ENCODE measurements at regions not wholly inside any gene's neighbourhood (a gene's known extent, or its start where the extent isn't known, plus 50 kb on each side); places are given as distances from the start of the nearest gene placed in this dataset.
"Not testable (repeated sequence)": the region's sequence is repeated elsewhere in the genome, so short reads cannot be mapped to it uniquely, and the experiment has no call there.

- DNase-seq (ENCODE audit: extremely low read depth, low read depth) = no peak
These were observed 122.6 kb downstream of the CRYAA start for GRCh38 chr21:43291347-43291950.

GRCh38 chr21:43290421-43291346, 121.9 kb downstream of the CRYAA start:
- no peak for DNase-seq (ENCODE audit: extremely low read depth, low read depth)

GRCh38 chr21:43289966-43290365, 121.2 kb downstream of the CRYAA start:
- no peak for DNase-seq (ENCODE audit: extremely low read depth, low read depth)

- DNase-seq (ENCODE audit: extremely low read depth, low read depth) = no peak
These were observed 120.6 kb downstream of the CRYAA start for GRCh38 chr21:43289442-43289841.

- peak; percentile 33 for DNase-seq (ENCODE audit: extremely low read depth, low read depth)
These were observed 119.3 kb downstream of the CRYAA start for GRCh38 chr21:43287795-43288755.

- DNase-seq (ENCODE audit: extremely low read depth, low read depth) = peak; percentile 29
These were observed 118.4 kb downstream of the CRYAA start for GRCh38 chr21:43287111-43287760.

- DNase-seq (ENCODE audit: extremely low read depth, low read depth) = no peak
These were observed 117.4 kb downstream of the CRYAA start for GRCh38 chr21:43286196-43286595.

- DNase-seq (ENCODE audit: extremely low read depth, low read depth) = no peak
These were observed 115.9 kb downstream of the CRYAA start for GRCh38 chr21:43284700-43285099.

GRCh38 chr21:43284238-43284637, 115.4 kb downstream of the CRYAA start:
- no peak for DNase-seq (ENCODE audit: extremely low read depth, low read depth)

- not testable (repeated sequence) for DNase-seq (ENCODE audit: extremely low read depth, low read depth)
These were observed 115.1 kb downstream of the CRYAA start for GRCh38 chr21:43283925-43284221.

GRCh38 chr21:43283136-43283924, 114.5 kb downstream of the CRYAA start:
- no peak for DNase-seq (ENCODE audit: extremely low read depth, low read depth)

- no peak for DNase-seq (ENCODE audit: extremely low read depth, low read depth)
These were observed 113.7 kb downstream of the CRYAA start for GRCh38 chr21:43282358-43283120.

- DNase-seq (ENCODE audit: extremely low read depth, low read depth) = no peak
These were observed 113.0 kb downstream of the CRYAA start for GRCh38 chr21:43281661-43282357.

GRCh38 chr21:43280949-43281633, 112.3 kb downstream of the CRYAA start:
- no peak for DNase-seq (ENCODE audit: extremely low read depth, low read depth)

GRCh38 chr21:43279578-43279894, 110.7 kb downstream of the CRYAA start:
- no peak for DNase-seq (ENCODE audit: extremely low read depth, low read depth)

GRCh38 chr21:43278766-43279577, 110.2 kb downstream of the CRYAA start:
- no peak for DNase-seq (ENCODE audit: extremely low read depth, low read depth)

- DNase-seq (ENCODE audit: extremely low read depth, low read depth) = no peak
These were observed 109.6 kb downstream of the CRYAA start for GRCh38 chr21:43278359-43278758.

Measured in NCI-H460 (cell line).